Testis (tissue), 2 donors: ENCODE measurements at regions not wholly inside any gene's neighbourhood (a gene's known extent, or its start where the extent isn't known, plus 50 kb on each side); places are given as distances from the start of the nearest gene placed in this dataset.

Source experiments
- CTCF ChIP-seq, 3 experiments: fragments of 450-650 bp in 2 of 3; fragments of 200-600 bp in 1 of 3; sonication (generic) in 1 of 3; IDR thresholded peaks; one replicate each; pipeline ENCODE4 v1.5.1; 2016 to 2019; ENCODE audit warnings: antibody characterized with exemption in 3 of 3, mild to moderate bottlenecking in 2 of 3, moderate library complexity in 1 of 3
- POLR2A ChIP-seq: fragments of 450-650 bp; IDR thresholded peaks from one replicate; pipeline ENCODE4 v1.6.1; 2017; ENCODE audit warnings: antibody characterized with exemption, mild to moderate bottlenecking, moderate library complexity

GRCh38 chr16:26330654-26331053 lies 638.9 kb downstream of the HS3ST4 start:
- TF ChIP-seq CTCF (IDR thresholded peaks at IDR 0.05) (no peak), POLR2A (no peak)
